ENCODE measurements at regions not wholly inside any gene's neighbourhood (a gene's known extent, or its start where the extent isn't known, plus 50 kb on each side); places are given as distances from the start of the nearest gene placed in this dataset.

DNA sequence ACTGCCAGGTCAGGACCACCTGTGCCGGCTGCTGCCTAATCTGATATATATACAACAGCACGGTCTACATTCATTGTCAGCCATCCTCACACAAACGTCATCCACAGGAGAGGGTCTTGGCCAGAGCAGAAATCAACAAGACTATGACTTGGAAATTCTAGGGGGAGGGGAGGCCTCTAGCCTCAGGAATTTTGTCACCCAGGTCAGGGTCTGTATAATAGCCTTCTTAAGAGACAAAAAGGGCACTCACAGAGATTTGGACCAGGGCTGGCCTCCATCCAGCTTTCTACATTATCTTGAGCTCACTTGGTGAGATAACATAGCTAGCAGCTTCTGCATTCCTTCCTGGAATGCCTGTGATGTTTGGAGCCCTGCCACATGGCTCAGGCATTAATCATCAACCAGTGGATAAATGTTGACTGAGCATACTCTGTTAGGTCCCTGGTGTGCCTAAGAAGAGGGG is 50.4 kb upstream of the CTIF start:
- DNase-seq = no peak

- DNase-seq = no peak
Measured at GRCh38 chr18:48486754-48487153, 52.1 kb upstream of the CTIF start.

DNA sequence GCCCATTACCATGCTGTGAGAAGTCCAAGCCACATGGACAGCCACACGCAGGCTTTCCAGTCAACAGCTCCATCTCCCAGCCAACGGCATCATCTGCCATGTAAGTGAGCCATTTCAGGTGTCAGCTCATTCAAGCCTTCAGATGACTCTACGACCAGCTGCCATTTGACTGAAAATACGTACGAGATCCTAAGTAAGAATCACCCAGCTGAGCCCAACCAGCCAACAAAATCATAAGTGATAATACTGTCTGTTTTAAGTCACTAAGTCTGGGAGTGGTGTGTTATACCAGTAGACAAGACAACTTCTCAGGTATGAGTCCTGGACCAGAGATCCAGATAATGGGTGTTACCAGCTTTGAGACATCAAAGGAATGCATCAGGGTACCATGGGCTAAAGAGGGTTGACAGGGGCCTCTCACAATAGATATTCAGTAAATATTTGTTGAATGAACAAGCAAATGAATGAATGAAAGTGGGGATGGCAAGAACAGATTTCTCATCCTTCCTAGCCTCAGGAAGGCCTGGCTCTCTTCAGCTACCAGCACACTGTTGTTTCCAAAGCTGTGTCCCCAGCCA is 52.9 kb upstream of the CTIF start:
- DNase-seq = no peak

DNA sequence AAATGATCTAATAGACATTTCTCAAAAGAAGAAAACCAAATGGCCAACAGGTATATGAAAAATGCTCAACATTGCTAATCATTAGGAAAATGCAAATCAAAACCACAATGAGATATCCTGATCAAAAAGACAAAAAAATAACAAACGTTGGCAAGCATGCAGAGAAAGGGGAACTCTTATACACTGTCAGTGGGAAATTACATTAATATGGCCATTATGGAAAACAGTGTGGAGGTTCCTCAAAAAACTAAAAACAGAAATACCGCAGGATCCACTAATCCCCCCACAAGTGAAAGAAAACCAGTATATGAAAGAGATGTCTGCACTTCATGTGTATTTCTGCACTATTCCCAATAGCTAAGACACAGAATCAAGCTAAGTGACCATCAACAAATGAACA is 57.7 kb upstream of the CTIF start:
- DNase-seq = no peak

DNA sequence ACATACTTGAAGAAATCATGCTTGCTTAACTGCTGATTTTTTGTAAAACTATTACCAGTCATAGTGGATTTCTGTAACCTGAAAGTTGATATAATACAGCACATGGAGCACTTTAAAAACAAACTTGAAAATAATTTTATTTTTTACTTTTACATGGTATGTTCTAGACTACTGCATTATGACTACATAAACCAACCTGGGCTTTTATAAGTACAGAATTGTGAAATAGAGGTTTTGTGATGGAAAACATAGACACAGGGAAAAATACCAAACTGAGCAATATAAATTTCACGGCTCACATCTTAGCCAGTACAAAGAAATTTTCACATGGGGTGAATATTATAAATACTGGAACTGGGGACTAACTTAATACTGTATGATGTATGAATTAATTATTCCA is 59.3 kb upstream of the CTIF start:
- DNase-seq = no peak

DNA sequence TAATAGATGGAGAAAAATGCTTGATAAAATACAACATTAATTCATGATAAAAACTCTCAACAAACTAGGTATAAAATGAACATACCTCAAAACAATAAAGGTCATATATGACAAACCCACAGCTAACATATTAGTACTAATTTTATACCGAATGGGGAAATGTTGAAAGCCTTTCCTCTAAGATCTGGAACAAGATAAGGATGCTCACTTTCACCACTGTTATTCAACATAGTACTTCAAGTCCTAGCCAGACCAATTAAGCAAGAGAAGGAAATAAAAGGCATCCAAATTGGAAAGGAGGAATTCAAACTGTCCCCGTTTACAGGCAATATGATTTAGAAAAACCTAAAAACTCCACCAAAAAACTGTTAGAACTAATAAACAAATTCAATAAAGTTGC is 61.5 kb upstream of the CTIF start:
- DNase-seq = no peak

- no peak for DNase-seq
Measured at GRCh38 chr18:48476550-48476917, 62.3 kb upstream of the CTIF start.

DNA sequence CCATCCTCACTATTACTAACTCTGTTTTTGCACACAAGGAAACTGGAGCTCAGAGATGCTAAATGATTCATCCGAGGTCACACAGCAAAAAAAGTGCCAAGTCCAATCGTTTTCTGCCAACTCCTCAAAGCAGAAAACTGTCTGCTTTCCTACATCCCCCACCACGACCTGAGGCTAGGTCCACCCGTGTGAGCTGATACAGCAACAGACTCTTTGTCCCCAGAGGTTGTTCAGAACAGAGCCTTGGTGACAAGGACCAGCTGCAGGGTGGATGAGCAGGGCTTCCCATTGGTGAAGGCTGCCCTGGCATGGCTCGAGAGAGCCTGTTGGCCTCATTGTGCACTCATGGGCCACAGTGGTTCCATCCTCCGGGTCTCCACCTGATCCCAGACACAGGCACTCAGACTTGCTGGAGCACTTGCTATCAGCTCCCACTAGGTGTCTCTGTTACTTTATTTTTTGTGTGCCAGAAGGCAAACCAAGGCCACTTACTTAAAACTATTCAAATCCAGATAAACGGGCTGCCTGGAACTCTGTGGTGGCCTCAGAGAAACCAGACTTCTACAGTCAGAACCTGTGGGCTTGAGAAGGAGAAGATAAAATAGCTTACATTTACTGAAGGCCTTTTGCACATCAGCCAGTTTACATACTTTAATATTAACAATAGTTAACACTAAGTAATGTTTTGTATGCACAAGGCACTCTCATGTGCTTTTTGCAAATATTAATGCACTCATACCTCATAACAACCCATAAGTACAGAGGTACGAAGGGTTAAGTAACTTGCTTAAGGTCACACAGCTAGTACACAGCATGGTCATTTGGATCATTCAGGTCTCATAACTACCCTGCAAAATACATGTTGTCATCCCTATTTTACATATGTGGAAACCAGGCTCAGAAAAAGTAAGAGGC is 62.9 kb upstream of the CTIF start:
- peak; percentile 9 for DNase-seq

GRCh38 chr18:48473816-48474215 is 64.6 kb upstream of the ZBTB7C start:
- DNase-seq = no peak

DNA sequence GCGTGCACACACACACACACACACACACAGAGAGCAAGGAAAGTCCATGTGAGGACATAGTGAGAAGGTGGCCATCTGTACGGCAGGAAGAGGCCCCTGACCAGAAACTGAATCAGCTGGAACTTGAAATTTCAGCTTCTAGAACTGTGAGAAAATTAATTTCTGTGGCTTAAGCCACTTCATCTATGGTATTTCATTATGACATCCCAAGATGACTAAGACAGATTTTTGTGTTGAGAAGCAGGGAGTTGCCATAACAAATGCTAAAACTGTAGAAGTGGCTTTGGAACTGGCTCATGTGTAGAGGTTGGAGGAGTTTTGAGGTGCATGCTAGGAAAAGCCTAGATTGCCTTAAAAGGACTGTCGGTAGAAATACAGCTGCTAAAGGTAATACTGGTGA is 63.4 kb upstream of the ZBTB7C start:
- no peak for DNase-seq

- no peak for DNase-seq
Measured at GRCh38 chr18:48470484-48471180, 61.4 kb upstream of the ZBTB7C start.

DNA sequence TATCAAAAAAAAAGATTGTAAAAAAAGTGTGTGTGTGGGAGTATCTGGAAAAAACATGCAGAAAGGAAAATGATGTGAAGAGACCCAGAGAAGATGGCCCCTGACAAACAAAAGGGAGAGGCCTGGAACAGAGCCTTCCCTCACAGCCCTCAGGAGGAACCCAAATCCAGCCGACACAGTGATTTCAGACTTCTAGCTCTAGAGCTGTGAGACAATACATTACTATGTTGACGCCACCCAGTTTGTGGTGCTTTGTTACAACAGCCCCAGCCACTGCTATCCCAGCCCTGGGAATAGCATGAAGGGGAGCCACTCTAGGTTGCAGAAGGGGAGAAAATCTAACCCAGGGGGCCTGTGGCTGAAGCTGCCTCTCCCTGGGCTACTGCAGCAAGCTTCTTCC is 59.0 kb upstream of the ZBTB7C start:
- DNase-seq = no peak

- no peak for DNase-seq
Measured at GRCh38 chr18:48467231-48467630, 58.0 kb upstream of the ZBTB7C start.

- DNase-seq = no peak
Measured at GRCh38 chr18:48462510-48462909, 53.3 kb upstream of the ZBTB7C start.

- no peak for DNase-seq
Measured at GRCh38 chr18:48460929-48461583, 51.9 kb upstream of the ZBTB7C start.

DNA sequence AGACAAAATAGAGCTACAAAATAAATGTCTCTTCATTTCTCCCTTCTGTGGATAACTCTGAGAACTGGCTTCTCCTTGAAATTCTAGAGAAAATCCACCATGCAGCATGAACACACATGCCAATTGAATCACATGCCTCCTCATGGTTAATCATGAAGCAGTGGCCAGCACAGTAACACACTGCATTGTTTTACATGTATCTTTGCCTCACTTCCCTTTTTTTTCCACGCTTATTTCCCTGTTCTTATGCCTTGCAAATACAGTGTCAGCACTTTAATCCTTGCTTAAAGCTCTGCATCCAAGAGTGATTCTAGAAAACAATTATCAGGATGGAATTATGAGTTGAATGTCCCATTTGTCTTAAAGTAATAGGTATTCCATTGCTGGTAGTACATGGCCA is 50.3 kb upstream of the ZBTB7C start:
- no peak for DNase-seq

GRCh38 chr18:48459016-48459415 is 49.8 kb upstream of the ZBTB7C start:
- no peak for DNase-seq

All from KG1 (cell line).